ENCODE measurements at regions not wholly inside any gene's neighbourhood (a gene's known extent, or its start where the extent isn't known, plus 50 kb on each side); places are given as distances from the start of the nearest gene placed in this dataset.

GRCh38 chr13:111413407-111414187, 93.2 kb downstream of the TEX29 start:
- no peak for TF ChIP-seq CTCF (IDR thresholded peaks at IDR 0.05)
- TF ChIP-seq POLR2A (IDR thresholded peaks at IDR 0.05) = no peak
- 51 to 52% methylated on average over 18 to 19 of the region's 19 CpGs for WGBS, 2 donors
- Histone ChIP-seq H3K27ac (no peak overlapping the region), H3K4me1 (no peaks in the 10 kb centered on the region), H3K4me3 (replicated peaks in 1 of 3) (no peak overlapping the region), H3K36me3 (no peaks in the 10 kb centered on the region), H3K9me3 (no peaks in the 10 kb centered on the region), H3K27me3 (peaks cover 4% of the 10 kb centered on the region)
- no peak for DNase-seq
- intact Hi-C loops (cut with DNase I) = no loop called here

- no peak for TF ChIP-seq POLR2A (IDR thresholded peaks at IDR 0.05)
- TF ChIP-seq CTCF (IDR thresholded peaks at IDR 0.05) = no peak
- Histone ChIP-seq H3K4me1 (no peaks in the 10 kb centered on the region), H3K36me3 (no peaks in the 10 kb centered on the region), H3K27me3 (peaks cover 4% of the 10 kb centered on the region), H3K4me3 (replicated peaks in 1 of 3) (no peak overlapping the region), H3K9me3 (no peaks in the 10 kb centered on the region), H3K27ac (no peak overlapping the region)
- no peak for DNase-seq
- 91 to 96% methylated on average over 5 to 9 of the region's 9 CpGs for WGBS, 2 donors
- intact Hi-C loops (cut with DNase I) = no loop called here
Observed at GRCh38 chr13:111414341-111414740, 93.9 kb downstream of the TEX29 start.

GRCh38 chr13:111415246-111415645, 94.8 kb downstream of the TEX29 start:
- Histone ChIP-seq H3K9me3 (no peaks in the 10 kb centered on the region), H3K4me3 (replicated peaks in 1 of 3) (no peak overlapping the region), H3K27ac (no peak overlapping the region), H3K27me3 (peaks cover 4% of the 10 kb centered on the region), H3K36me3 (no peaks in the 10 kb centered on the region), H3K4me1 (no peaks in the 10 kb centered on the region)
- intact Hi-C loops (cut with DNase I) = no loop called here
- TF ChIP-seq POLR2A (IDR thresholded peaks at IDR 0.05) (no peak), CTCF (IDR thresholded peaks at IDR 0.05) (no peak)
- 42 to 46% methylated on average over 8 of the region's 8 CpGs for WGBS, 2 donors
- DNase-seq = no peak

- Histone ChIP-seq H3K9me3 (no peaks in the 10 kb centered on the region), H3K27ac (no peak overlapping the region), H3K4me1 (no peaks in the 10 kb centered on the region), H3K36me3 (no peaks in the 10 kb centered on the region), H3K27me3 (peaks cover 4% of the 10 kb centered on the region), H3K4me3 (replicated peaks in 1 of 3) (no peak overlapping the region)
- no peak for DNase-seq
- intact Hi-C loops (cut with DNase I) = no loop called here
- 100% methylated on average over 1 of the region's 1 CpG for WGBS, 2 donors
- TF ChIP-seq CTCF (IDR thresholded peaks at IDR 0.05) (no peak), POLR2A (IDR thresholded peaks at IDR 0.05) (no peak)
Observed at GRCh38 chr13:111415765-111416164, 95.3 kb downstream of the TEX29 start.

- no peaks in the 10 kb centered on the region for H3K9me3 ChIP-seq
- H3K36me3 ChIP-seq = no peaks in the 10 kb centered on the region
- H3K4me3 ChIP-seq (replicated peaks in 1 of 3) = no peak overlapping the region
- TF ChIP-seq CTCF (IDR thresholded peaks at IDR 0.05) (no peak), POLR2A (IDR thresholded peaks at IDR 0.05) (no peak)
- H3K27me3 ChIP-seq = peaks cover 4% of the 10 kb centered on the region
- no peaks in the 10 kb centered on the region for H3K4me1 ChIP-seq
- intact Hi-C loops (cut with DNase I) = no loop called here
- H3K27ac ChIP-seq = no peak overlapping the region
- DNase-seq = no peak
- 86 to 88% methylated on average over 6 of the region's 6 CpGs for WGBS, 2 donors
Observed at GRCh38 chr13:111418101-111418500, 97.7 kb downstream of the TEX29 start.
